ENCODE measurements at regions not wholly inside any gene's neighbourhood (a gene's known extent, or its start where the extent isn't known, plus 50 kb on each side); places are given as distances from the start of the nearest gene placed in this dataset.

DNA sequence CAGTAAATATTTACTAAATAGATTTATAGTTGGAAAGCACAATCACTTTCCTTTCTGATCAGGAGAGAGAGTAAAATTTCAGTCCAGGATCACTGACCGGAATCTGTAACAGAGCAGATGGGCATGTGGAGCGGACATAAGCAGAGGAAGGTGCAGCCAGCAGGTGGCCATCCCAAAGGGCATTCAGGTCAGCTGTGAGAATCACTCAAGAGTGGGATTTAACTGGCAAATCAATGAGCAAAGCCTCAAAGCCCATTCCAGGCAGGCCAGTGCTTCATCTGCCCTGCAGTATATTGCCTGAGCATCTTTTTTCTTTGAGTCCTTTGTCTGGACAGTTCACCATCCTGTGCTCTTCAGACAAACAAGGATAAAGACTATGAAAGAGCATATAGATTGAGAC lies 166.4 kb upstream of the SLC14A2 start:
- Histone ChIP-seq H3K4me3 (ENCODE audit: insufficient read depth, low read depth, low read length, poor library complexity, severe bottlenecking) (no peak overlapping the region), H3K9me3 (ENCODE audit: control insufficient read depth, low read length) (no peaks in the 10 kb centered on the region), H3K4me1 (ENCODE audit: control insufficient read depth, insufficient read depth, low read length, poor library complexity, severe bottlenecking) (no peaks in the 10 kb centered on the region), H3K36me3 (ENCODE audit: control insufficient read depth, insufficient read depth, low read length) (no peaks in the 10 kb centered on the region), H3K27me3 (replicated peaks; ENCODE audit: control insufficient read depth, insufficient read depth, low read length, poor library complexity, severe bottlenecking) (no peaks in the 10 kb centered on the region), H3K27ac (ENCODE audit: insufficient read depth, low read length, poor library complexity, severe bottlenecking) (no peak overlapping the region)
- no peak for DNase-seq

DNA sequence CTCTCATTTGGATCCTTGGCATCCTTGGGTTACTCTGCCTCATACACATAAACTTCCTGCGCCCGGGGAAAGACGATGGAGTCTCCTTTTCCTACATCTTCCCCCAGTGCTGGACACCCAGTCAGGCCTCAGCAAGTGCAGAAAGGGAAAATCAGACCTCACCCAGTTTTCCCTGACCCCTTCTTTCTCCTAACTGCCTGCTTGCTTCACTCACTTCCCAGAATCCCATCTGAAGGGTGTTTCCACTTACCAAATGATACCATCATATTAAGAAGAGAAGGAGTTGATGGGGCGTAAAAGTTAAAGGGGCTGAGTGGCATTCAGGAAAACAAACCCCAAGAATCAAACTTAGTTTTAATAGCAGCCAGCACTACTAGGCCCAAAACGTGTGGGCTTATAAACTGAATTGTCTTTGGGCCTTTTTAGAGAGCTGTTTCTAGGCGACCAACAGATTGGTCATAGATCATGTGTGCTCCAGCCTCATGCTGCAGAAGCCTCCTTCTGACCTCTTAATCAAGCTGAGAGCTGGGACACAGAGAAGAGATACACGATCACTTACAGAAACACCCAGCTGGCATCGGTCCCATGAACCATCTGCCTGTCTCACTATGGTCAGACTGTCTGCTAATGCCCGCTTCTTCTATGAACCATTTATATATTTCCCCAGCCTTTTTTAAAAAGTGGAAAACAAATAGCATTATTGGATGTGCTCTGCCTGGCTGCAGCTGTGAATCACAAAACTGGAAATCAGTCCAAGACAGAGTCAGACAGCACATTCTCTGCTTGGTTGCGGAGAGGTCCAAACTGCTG lies 165.7 kb upstream of the SLC14A2 start:
- no peaks in the 10 kb centered on the region for H3K36me3 ChIP-seq (ENCODE audit: control insufficient read depth, insufficient read depth, low read length)
- H3K27me3 ChIP-seq (replicated peaks; ENCODE audit: control insufficient read depth, insufficient read depth, low read length, poor library complexity, severe bottlenecking): no peaks in the 10 kb centered on the region
- no peak for DNase-seq
- no peaks in the 10 kb centered on the region for H3K4me1 ChIP-seq (ENCODE audit: control insufficient read depth, insufficient read depth, low read length, poor library complexity, severe bottlenecking)
- no peaks in the 10 kb centered on the region for H3K9me3 ChIP-seq (ENCODE audit: control insufficient read depth, low read length)
- H3K4me3 ChIP-seq (ENCODE audit: insufficient read depth, low read depth, low read length, poor library complexity, severe bottlenecking): no peak overlapping the region
- no peak overlapping the region for H3K27ac ChIP-seq (ENCODE audit: insufficient read depth, low read length, poor library complexity, severe bottlenecking)

DNA sequence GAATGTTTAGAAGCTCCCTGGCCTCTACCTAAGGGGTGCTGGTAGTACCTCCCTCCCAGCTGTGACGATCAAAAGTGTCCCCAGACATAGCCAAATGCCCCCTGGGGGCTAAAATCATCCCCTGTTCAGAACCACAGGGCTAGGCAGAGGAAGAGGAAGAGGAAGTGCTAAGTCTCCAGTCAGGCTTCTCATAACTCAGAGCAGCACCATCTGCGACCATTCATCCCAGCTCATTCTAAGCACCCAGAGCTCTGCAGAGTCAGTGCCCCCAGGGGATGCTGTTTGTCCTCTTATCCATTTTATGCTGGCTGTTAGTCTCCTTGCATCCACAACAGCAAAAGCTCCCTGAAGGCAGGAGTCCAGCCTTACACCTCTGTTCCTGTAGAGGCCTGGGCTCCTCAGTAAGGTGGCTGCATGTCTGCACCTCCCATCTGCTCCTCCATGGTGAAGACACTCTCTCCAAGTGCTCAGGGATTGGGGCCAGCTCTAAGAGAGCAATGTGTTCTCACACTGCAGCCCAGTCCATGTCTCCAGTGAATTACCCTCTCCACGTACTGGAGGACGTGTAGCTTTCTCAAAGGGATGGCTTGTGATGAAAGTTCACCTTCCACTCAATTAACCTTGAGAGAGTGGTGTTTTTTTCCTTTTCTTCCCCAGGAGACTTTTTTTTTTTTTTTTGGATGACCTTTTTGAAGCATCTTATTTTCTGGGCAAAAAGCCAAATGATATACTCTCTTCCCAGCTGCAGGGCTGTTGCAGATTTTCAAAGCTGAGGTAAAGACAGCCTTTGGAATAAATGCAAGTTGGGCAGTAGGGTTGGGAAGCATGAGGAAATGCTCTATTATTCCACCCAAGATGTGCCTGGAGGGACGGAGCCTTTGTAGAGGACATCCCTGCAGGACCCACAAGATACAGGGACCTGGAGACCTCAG lies 158.9 kb upstream of the SLC14A2 start:
- no peak overlapping the region for H3K27ac ChIP-seq (ENCODE audit: insufficient read depth, low read length, poor library complexity, severe bottlenecking)
- H3K4me3 ChIP-seq (ENCODE audit: insufficient read depth, low read depth, low read length, poor library complexity, severe bottlenecking): no peak overlapping the region
- H3K36me3 ChIP-seq (ENCODE audit: control insufficient read depth, insufficient read depth, low read length): no peaks in the 10 kb centered on the region
- H3K9me3 ChIP-seq (ENCODE audit: control insufficient read depth, low read length): no peaks in the 10 kb centered on the region
- DNase-seq: no peak
- H3K27me3 ChIP-seq (replicated peaks; ENCODE audit: control insufficient read depth, insufficient read depth, low read length, poor library complexity, severe bottlenecking): no peaks in the 10 kb centered on the region
- no peaks in the 10 kb centered on the region for H3K4me1 ChIP-seq (ENCODE audit: control insufficient read depth, insufficient read depth, low read length, poor library complexity, severe bottlenecking)

DNA sequence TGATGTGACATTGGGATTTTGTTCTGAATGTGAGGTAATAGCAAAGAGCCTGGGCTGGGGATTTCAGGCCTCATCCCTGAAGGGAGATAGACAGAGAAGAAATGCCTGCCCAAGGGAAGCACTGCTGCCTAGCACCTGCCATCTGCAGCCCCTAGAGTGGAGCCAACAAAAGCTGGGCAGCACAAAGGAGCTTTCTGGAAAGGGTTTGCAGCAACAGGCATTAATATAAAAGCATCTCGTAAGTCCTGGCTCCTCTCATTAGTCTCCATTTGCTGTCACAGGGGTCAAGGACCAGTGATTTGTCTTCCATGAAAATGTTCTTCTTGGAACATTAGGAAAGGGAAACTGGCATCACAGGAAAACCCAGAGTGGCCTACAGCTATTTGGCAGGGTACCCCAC lies 157.2 kb upstream of the SLC14A2 start:
- no peak for DNase-seq
- Histone ChIP-seq H3K27ac (ENCODE audit: insufficient read depth, low read length, poor library complexity, severe bottlenecking) (no peak overlapping the region), H3K9me3 (ENCODE audit: control insufficient read depth, low read length) (no peaks in the 10 kb centered on the region), H3K4me1 (ENCODE audit: control insufficient read depth, insufficient read depth, low read length, poor library complexity, severe bottlenecking) (no peaks in the 10 kb centered on the region), H3K27me3 (replicated peaks; ENCODE audit: control insufficient read depth, insufficient read depth, low read length, poor library complexity, severe bottlenecking) (no peaks in the 10 kb centered on the region), H3K36me3 (ENCODE audit: control insufficient read depth, insufficient read depth, low read length) (no peaks in the 10 kb centered on the region), H3K4me3 (ENCODE audit: insufficient read depth, low read depth, low read length, poor library complexity, severe bottlenecking) (no peak overlapping the region)

DNA sequence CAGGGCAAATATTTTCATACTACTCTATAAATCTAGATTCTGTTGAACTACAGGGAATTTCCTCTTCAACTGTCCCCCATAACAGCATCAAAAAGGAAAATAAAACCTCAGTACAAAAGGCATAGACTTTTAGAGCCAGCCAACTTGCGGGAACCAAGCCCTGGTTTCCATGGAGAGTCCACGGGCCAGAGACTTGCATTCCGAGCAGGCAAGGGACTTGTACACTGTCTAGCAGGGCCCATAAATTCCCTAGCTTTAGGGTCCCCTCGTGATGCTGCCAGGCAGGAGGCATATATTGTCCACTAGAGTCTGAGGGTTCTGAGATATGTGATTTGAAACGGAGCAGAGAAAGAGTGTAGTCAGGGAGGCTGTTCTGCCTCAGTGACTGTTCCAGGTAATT lies 153.1 kb upstream of the SLC14A2 start:
- H3K4me3 ChIP-seq (ENCODE audit: insufficient read depth, low read depth, low read length, poor library complexity, severe bottlenecking): no peak overlapping the region
- H3K27ac ChIP-seq (ENCODE audit: insufficient read depth, low read length, poor library complexity, severe bottlenecking): no peak overlapping the region
- no peaks in the 10 kb centered on the region for H3K36me3 ChIP-seq (ENCODE audit: control insufficient read depth, insufficient read depth, low read length)
- H3K9me3 ChIP-seq (ENCODE audit: control insufficient read depth, low read length): no peaks in the 10 kb centered on the region
- DNase-seq: no peak
- H3K27me3 ChIP-seq (replicated peaks; ENCODE audit: control insufficient read depth, insufficient read depth, low read length, poor library complexity, severe bottlenecking): no peaks in the 10 kb centered on the region
- no peaks in the 10 kb centered on the region for H3K4me1 ChIP-seq (ENCODE audit: control insufficient read depth, insufficient read depth, low read length, poor library complexity, severe bottlenecking)

DNA sequence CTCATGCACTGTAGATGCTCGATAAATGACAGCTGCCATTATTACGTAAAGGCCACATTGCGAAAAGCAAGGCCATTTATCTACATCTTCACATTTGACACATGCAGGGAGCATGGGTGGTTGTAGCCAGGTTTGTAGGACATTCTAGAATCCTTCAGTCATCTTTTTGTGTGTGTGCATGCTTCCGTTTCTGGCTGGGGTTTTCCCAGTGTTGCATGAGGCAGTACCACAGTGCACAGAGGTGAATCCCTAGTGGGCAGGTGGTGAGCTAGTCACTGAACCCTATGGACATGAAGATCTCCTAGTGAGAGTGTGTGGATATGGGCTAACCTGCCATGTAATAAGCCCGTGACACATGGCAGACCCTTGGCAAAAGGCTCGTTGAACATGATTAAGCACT lies 151.8 kb upstream of the SLC14A2 start:
- no peak for DNase-seq
- H3K27ac ChIP-seq (ENCODE audit: insufficient read depth, low read length, poor library complexity, severe bottlenecking): no peak overlapping the region
- H3K9me3 ChIP-seq (ENCODE audit: control insufficient read depth, low read length): no peaks in the 10 kb centered on the region
- H3K4me1 ChIP-seq (ENCODE audit: control insufficient read depth, insufficient read depth, low read length, poor library complexity, severe bottlenecking): no peaks in the 10 kb centered on the region
- no peaks in the 10 kb centered on the region for H3K27me3 ChIP-seq (replicated peaks; ENCODE audit: control insufficient read depth, insufficient read depth, low read length, poor library complexity, severe bottlenecking)
- no peaks in the 10 kb centered on the region for H3K36me3 ChIP-seq (ENCODE audit: control insufficient read depth, insufficient read depth, low read length)
- H3K4me3 ChIP-seq (ENCODE audit: insufficient read depth, low read depth, low read length, poor library complexity, severe bottlenecking): no peak overlapping the region

DNA sequence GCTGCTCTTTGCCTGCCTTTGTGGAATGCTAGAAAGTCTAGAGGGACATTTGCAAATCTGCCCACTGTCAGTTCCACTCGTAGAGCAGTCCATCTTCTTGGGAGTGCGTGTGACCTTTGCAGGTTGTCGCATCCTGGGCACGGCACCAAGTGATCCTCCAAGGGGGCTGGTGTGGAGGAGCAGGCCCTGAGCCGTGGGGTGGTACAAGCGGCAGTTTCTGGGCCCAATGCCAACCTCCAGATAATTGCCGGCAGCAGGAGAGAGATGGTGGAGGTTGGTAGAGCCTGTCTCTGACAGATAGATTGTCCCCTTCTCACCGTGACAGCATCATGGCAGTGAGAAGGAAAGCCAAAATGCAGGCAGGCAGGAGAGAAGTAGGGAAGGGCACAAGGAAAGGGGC lies 150.7 kb upstream of the SLC14A2 start:
- Histone ChIP-seq H3K27me3 (replicated peaks; ENCODE audit: control insufficient read depth, insufficient read depth, low read length, poor library complexity, severe bottlenecking) (no peaks in the 10 kb centered on the region), H3K27ac (ENCODE audit: insufficient read depth, low read length, poor library complexity, severe bottlenecking) (no peak overlapping the region), H3K9me3 (ENCODE audit: control insufficient read depth, low read length) (no peaks in the 10 kb centered on the region), H3K4me1 (ENCODE audit: control insufficient read depth, insufficient read depth, low read length, poor library complexity, severe bottlenecking) (no peaks in the 10 kb centered on the region), H3K4me3 (ENCODE audit: insufficient read depth, low read depth, low read length, poor library complexity, severe bottlenecking) (no peak overlapping the region), H3K36me3 (ENCODE audit: control insufficient read depth, insufficient read depth, low read length) (no peaks in the 10 kb centered on the region)
- DNase-seq: no peak

DNA sequence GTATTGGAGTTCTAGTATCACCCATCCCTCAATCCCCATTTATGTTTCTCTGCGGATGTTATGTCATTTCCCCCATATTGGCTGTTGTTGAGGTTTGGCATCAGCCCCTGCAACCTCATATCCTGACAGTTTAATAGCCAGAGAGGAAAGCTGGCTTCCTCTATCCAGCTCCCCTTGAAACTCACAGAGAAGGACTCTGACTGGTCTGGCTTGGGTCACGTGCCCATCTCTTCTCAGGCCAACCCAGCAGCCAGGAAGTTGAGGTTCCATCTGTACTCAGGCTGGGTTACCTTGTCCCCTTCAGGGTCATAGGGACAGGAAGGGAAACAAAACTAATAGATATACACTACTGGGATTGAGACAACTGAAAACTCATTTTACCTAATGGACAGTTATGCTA lies 148.0 kb upstream of the SLC14A2 start:
- H3K27me3 ChIP-seq (replicated peaks; ENCODE audit: control insufficient read depth, insufficient read depth, low read length, poor library complexity, severe bottlenecking): no peaks in the 10 kb centered on the region
- no peaks in the 10 kb centered on the region for H3K4me1 ChIP-seq (ENCODE audit: control insufficient read depth, insufficient read depth, low read length, poor library complexity, severe bottlenecking)
- H3K4me3 ChIP-seq (ENCODE audit: insufficient read depth, low read depth, low read length, poor library complexity, severe bottlenecking): no peak overlapping the region
- H3K36me3 ChIP-seq (ENCODE audit: control insufficient read depth, insufficient read depth, low read length): no peaks in the 10 kb centered on the region
- H3K27ac ChIP-seq (ENCODE audit: insufficient read depth, low read length, poor library complexity, severe bottlenecking): no peak overlapping the region
- H3K9me3 ChIP-seq (ENCODE audit: control insufficient read depth, low read length): no peaks in the 10 kb centered on the region
- no peak for DNase-seq

DNA sequence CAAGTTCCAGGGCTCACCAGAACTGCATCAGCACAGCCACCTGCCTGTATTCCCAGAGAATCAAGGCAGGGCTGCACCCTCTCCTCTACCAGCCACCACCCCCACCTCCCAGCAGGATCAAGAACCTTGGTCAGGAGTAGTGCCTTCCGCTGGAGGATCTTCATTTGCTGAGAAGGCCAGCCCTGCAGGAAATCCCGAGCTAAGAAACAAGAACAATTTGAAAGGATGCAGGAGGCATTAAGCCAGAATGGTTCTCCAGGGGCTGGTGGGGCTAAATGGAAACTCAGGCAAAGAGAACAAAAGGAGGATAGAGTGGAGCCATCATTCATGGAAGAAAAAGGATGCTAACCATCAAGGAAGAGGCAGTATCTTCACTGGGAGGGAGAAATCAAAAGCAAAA lies 147.3 kb upstream of the SLC14A2 start:
- no peaks in the 10 kb centered on the region for H3K27me3 ChIP-seq (replicated peaks; ENCODE audit: control insufficient read depth, insufficient read depth, low read length, poor library complexity, severe bottlenecking)
- H3K36me3 ChIP-seq (ENCODE audit: control insufficient read depth, insufficient read depth, low read length): no peaks in the 10 kb centered on the region
- H3K9me3 ChIP-seq (ENCODE audit: control insufficient read depth, low read length): no peaks in the 10 kb centered on the region
- H3K27ac ChIP-seq (ENCODE audit: insufficient read depth, low read length, poor library complexity, severe bottlenecking): no peak overlapping the region
- no peaks in the 10 kb centered on the region for H3K4me1 ChIP-seq (ENCODE audit: control insufficient read depth, insufficient read depth, low read length, poor library complexity, severe bottlenecking)
- no peak for DNase-seq
- H3K4me3 ChIP-seq (ENCODE audit: insufficient read depth, low read depth, low read length, poor library complexity, severe bottlenecking): no peak overlapping the region

DNA sequence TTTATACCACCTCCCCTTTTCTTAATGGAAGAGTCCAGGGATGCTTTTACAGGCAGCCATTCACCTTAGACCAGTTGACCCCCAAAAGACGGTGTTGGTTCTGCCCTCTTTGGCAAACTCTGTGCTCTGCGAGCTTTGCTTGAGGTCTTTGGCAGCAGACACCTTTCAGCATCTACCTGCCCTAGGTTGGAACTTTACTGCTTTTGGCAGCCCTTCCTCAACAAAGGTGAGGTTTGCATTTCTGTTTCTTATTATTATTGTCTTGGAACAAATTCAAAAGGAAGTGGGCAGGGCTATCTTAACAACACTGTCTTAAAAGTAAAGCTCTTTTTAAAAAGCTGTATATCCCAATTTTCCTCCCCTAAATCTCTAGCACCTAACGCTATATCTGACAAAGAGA lies 136.4 kb upstream of the SLC14A2 start:
- Histone ChIP-seq H3K9me3 (ENCODE audit: control insufficient read depth, low read length) (no peaks in the 10 kb centered on the region), H3K4me3 (ENCODE audit: insufficient read depth, low read depth, low read length, poor library complexity, severe bottlenecking) (no peak overlapping the region)
- DNase-seq: no peak

More for the DNA sequence above, 136.4 kb upstream of the SLC14A2 start:
- no peaks in the 10 kb centered on the region for H3K27me3 ChIP-seq (replicated peaks; ENCODE audit: control insufficient read depth, insufficient read depth, low read length, poor library complexity, severe bottlenecking)
- H3K27ac ChIP-seq (ENCODE audit: insufficient read depth, low read length, poor library complexity, severe bottlenecking): no peak overlapping the region
- no peaks in the 10 kb centered on the region for H3K36me3 ChIP-seq (ENCODE audit: control insufficient read depth, insufficient read depth, low read length)
- no peaks in the 10 kb centered on the region for H3K4me1 ChIP-seq (ENCODE audit: control insufficient read depth, insufficient read depth, low read length, poor library complexity, severe bottlenecking)

All from effector memory CD4-positive, alpha-beta T cell (primary cell).